ENCODE measurements at regions not wholly inside any gene's neighbourhood (a gene's known extent, or its start where the extent isn't known, plus 50 kb on each side); places are given as distances from the start of the nearest gene placed in this dataset.
"Not testable (repeated sequence)": the region's sequence is repeated elsewhere in the genome, so short reads cannot be mapped to it uniquely, and the experiment has no call there.

- H3K27ac ChIP-seq: no peak overlapping the region
- DNase-seq (ENCODE audit: low read depth in 1 of 2, low spot score in 1 of 2): no peak
- no peaks in the 10 kb centered on the region for H3K4me1 ChIP-seq (ENCODE audit: low read depth)
- no peaks in the 10 kb centered on the region for H3K27me3 ChIP-seq
- no peak overlapping the region for H3K4me3 ChIP-seq
- TF ChIP-seq CTCF (IDR thresholded peaks at IDR 0.05; ENCODE audit: low read depth, low read length): no peak
- no peaks in the 10 kb centered on the region for H3K9me3 ChIP-seq (ENCODE audit: low read depth)
- no peaks in the 10 kb centered on the region for H3K36me3 ChIP-seq
These were observed 54.9 kb upstream of the GPR31 start for GRCh38 chr6:167212713-167213005.

GRCh38 chr6:167214206-167214605 lies 56.4 kb upstream of the GPR31 start:
- Histone ChIP-seq H3K27ac (no peak overlapping the region), H3K27me3 (no peaks in the 10 kb centered on the region), H3K36me3 (no peaks in the 10 kb centered on the region), H3K9me3 (ENCODE audit: low read depth) (no peaks in the 10 kb centered on the region), H3K4me3 (no peak overlapping the region), H3K4me1 (ENCODE audit: low read depth) (no peaks in the 10 kb centered on the region)
- TF ChIP-seq CTCF (IDR thresholded peaks at IDR 0.05; ENCODE audit: low read depth, low read length): no peak
- DNase-seq (ENCODE audit: low read depth in 1 of 2, low spot score in 1 of 2): no peak

GRCh38 chr6:167215429-167216250 lies 57.9 kb upstream of the GPR31 start:
- H3K27me3 ChIP-seq; H3K27ac ChIP-seq; H3K4me3 ChIP-seq; H3K4me1 ChIP-seq (ENCODE audit: low read depth); DNase-seq (ENCODE audit: low read depth in 1 of 2, low spot score in 1 of 2); H3K9me3 ChIP-seq (ENCODE audit: low read depth); H3K36me3 ChIP-seq: not testable (repeated sequence)

- not testable (repeated sequence) for H3K4me1 ChIP-seq (ENCODE audit: low read depth); H3K9me3 ChIP-seq (ENCODE audit: low read depth); H3K36me3 ChIP-seq; DNase-seq (ENCODE audit: low read depth in 1 of 2, low spot score in 1 of 2); H3K4me3 ChIP-seq; H3K27me3 ChIP-seq; H3K27ac ChIP-seq
These were observed 58.7 kb upstream of the GPR31 start for GRCh38 chr6:167216390-167217050.

GRCh38 chr6:167217073-167217472 lies 59.3 kb upstream of the GPR31 start:
- not testable (repeated sequence) for H3K4me3 ChIP-seq; H3K27me3 ChIP-seq; H3K36me3 ChIP-seq; H3K4me1 ChIP-seq (ENCODE audit: low read depth); DNase-seq (ENCODE audit: low read depth in 1 of 2, low spot score in 1 of 2); H3K27ac ChIP-seq; H3K9me3 ChIP-seq (ENCODE audit: low read depth)

GRCh38 chr6:167217951-167218759 lies 60.4 kb upstream of the GPR31 start:
- not testable (repeated sequence) for H3K27me3 ChIP-seq; H3K36me3 ChIP-seq; H3K9me3 ChIP-seq (ENCODE audit: low read depth); H3K27ac ChIP-seq; H3K4me1 ChIP-seq (ENCODE audit: low read depth); H3K4me3 ChIP-seq
- TF ChIP-seq CTCF (IDR thresholded peaks at IDR 0.05; ENCODE audit: low read depth, low read length): peak; percentile 34
- DNase-seq (ENCODE audit: low read depth in 1 of 2, low spot score in 1 of 2): peak; percentile 59 to 62

- not testable (repeated sequence) for DNase-seq (ENCODE audit: low read depth in 1 of 2, low spot score in 1 of 2); H3K4me3 ChIP-seq; H3K36me3 ChIP-seq
These were observed 61.3 kb upstream of the GPR31 start for GRCh38 chr6:167219079-167219478.

More at GRCh38 chr6:167219079-167219478, 61.3 kb upstream of the GPR31 start:
- not testable (repeated sequence) for H3K27me3 ChIP-seq; H3K4me1 ChIP-seq (ENCODE audit: low read depth); H3K27ac ChIP-seq; H3K9me3 ChIP-seq (ENCODE audit: low read depth)

Data from cardiac muscle cell (in vitro differentiated cells and primary cell).